DOHH2 (cell line): ENCODE measurements at regions not wholly inside any gene's neighbourhood (a gene's known extent, or its start where the extent isn't known, plus 50 kb on each side); places are given as distances from the start of the nearest gene placed in this dataset.

ENCODE experiments used
- EZH2phosphoT487 ChIP-seq: fragments of 200-600 bp; sonication (generic); IDR thresholded peaks from 2 replicates; pipeline ENCODE4 v1.6.1; 2017; ENCODE audit warnings: borderline replicate concordance, mild to moderate bottlenecking, antibody characterized with exemption, low read length, moderate library complexity, mixed read lengths
- TF ChIP-seq, protein P1 (sequence below): fragments of 200-600 bp; sonication (generic); IDR thresholded peaks from one replicate; pipeline ENCODE4 v1.5.1; 2014; ENCODE audit warnings: antibody characterized with exemption, mild to moderate bottlenecking, low read depth, low read length; ENCODE audit not compliant: poor library complexity, severe bottlenecking

DNA sequence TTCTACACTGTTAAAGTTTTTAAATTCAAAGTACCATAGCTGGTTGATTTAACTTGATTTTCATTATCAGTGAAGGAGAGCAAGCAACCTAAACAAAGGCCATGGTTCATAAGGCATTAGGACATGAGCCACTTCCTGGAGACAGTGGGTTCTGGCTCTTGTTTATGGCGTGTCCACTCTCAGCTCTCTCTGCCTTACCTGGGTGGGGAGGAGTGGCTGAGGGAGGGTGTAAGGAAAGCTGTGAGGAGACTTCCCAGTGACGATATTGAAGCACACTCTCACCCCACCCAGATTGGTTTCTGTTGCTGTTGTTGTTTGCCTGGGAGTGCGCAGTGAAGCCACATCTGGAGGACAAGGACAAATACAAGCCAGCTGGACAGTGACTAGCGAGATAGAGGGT, 365.3 kb upstream of the FZD8 start:
- TF ChIP-seq, protein P1, sequence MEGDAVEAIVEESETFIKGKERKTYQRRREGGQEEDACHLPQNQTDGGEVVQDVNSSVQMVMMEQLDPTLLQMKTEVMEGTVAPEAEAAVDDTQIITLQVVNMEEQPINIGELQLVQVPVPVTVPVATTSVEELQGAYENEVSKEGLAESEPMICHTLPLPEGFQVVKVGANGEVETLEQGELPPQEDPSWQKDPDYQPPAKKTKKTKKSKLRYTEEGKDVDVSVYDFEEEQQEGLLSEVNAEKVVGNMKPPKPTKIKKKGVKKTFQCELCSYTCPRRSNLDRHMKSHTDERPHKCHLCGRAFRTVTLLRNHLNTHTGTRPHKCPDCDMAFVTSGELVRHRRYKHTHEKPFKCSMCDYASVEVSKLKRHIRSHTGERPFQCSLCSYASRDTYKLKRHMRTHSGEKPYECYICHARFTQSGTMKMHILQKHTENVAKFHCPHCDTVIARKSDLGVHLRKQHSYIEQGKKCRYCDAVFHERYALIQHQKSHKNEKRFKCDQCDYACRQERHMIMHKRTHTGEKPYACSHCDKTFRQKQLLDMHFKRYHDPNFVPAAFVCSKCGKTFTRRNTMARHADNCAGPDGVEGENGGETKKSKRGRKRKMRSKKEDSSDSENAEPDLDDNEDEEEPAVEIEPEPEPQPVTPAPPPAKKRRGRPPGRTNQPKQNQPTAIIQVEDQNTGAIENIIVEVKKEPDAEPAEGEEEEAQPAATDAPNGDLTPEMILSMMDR = no peak
- TF ChIP-seq EZH2phosphoT487 = no peak
